HUES64 (cell line): ENCODE measurements at regions not wholly inside any gene's neighbourhood (a gene's known extent, or its start where the extent isn't known, plus 50 kb on each side); places are given as distances from the start of the nearest gene placed in this dataset.

Experiments used
- H3K27ac ChIP-seq: 2 replicates; pipeline ENCODE4 v1.7.0; 2013; ENCODE audit warnings: low read depth, low read length, inconsistent platforms
- H3K27me3 ChIP-seq: 2 replicates; pipeline ENCODE4 v1.6.1; 2013; ENCODE audit warnings: mild to moderate bottlenecking, low read length; ENCODE audit not compliant: insufficient read depth
- H3K36me3 ChIP-seq: 2 replicates; pipeline ENCODE4 v1.6.1; 2013; ENCODE audit warnings: mild to moderate bottlenecking, low read length; ENCODE audit not compliant: insufficient read depth
- H3K4me1 ChIP-seq: 2 replicates; pipeline ENCODE4 v1.6.1; 2013; ENCODE audit warnings: mild to moderate bottlenecking, low read length, moderate library complexity; ENCODE audit not compliant: insufficient read depth
- H3K4me3 ChIP-seq: 2 replicates; pipeline ENCODE4 v1.5.1; 2013; ENCODE audit warnings: mild to moderate bottlenecking, low read length, moderate library complexity
- H3K9ac ChIP-seq: 2 replicates; pipeline ENCODE4 v1.6.1; 2013; ENCODE audit warnings: mild to moderate bottlenecking, low read depth, low read length
- H3K9me3 ChIP-seq: 2 replicates; pipeline ENCODE4 v1.6.1; 2013; ENCODE audit warnings: low read depth, low read length; ENCODE audit not compliant: insufficient read depth
- WGBS: fragments of 150-250, 120-280 bp; methylation state at CpG from one replicate; pipeline ENCODE4 v1.1.7; 2013; ENCODE audit warnings: missing lambda C conversion rate; 5-methylcytosine and 5-hydroxymethylcytosine counted together

- no peaks in the 10 kb centered on the region for H3K9me3 ChIP-seq
- WGBS: 94% methylated on average over 3 of the region's 3 CpGs
- H3K9ac ChIP-seq: no peak overlapping the region
- no peak overlapping the region for H3K4me3 ChIP-seq
- H3K36me3 ChIP-seq: no peaks in the 10 kb centered on the region
- H3K27me3 ChIP-seq: no peaks in the 10 kb centered on the region
- peaks cover 47% of the 10 kb centered on the region for H3K4me1 ChIP-seq
- peak overlapping the region; percentile 94; the same call in 1 of the 2 replicates for H3K27ac ChIP-seq
Observed at GRCh38 chr2:138274421-138275291, 226.9 kb upstream of the SPOPL start.

DNA sequence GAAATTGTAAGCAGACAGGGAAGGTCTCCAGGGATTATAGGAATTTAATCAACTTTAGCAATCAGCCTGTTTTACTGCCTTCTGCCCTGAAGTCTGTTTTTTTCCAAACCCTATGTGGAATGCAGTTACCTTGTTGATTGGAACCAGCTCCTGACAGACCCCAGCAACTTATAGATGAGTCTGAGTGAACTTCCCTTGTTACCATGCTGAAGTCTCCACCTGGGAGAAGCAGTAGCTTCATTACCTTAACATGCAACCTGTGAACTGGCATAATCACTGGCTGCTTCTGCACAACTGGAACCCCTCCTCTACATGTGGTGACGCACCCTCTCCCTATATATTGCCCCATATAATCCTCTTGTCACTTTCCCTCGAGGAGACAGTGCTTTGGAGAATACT lies 226.3 kb upstream of the SPOPL start:
- no peaks in the 10 kb centered on the region for H3K36me3 ChIP-seq
- H3K9ac ChIP-seq: 0 out of 2 replicates have a peak overlapping the region, but pooled peaks have one; percentile 24
- peaks cover 46% of the 10 kb centered on the region for H3K4me1 ChIP-seq
- H3K27ac ChIP-seq: peak overlapping the region; percentile 94; the same call in 1 of the 2 replicates
- H3K9me3 ChIP-seq: no peaks in the 10 kb centered on the region
- H3K27me3 ChIP-seq: no peaks in the 10 kb centered on the region
- no peak overlapping the region for H3K4me3 ChIP-seq
- 77% methylated on average over 2 of the region's 2 CpGs for WGBS

DNA sequence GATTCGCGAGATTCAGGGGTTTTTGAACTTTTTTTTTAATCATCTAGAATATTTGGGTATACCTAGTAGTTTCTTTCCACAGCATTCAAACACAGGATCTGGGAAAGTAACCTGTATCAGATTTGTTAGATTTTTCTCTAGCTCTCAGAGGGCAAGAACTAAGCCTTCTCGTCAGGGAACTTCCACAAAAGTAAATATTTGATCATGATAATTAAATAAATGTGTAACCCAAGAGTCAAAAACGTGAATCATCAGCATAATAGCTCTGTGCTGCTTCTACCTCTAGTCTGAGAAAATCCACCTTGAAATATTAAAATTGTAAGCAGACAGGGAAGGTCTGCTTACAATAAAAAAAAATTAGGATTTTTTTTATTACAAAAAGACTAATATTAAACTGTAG lies 225.7 kb upstream of the SPOPL start:
- no CpG with 5 or more reads among the region's 4 CpGs for WGBS
- H3K4me1 ChIP-seq: peaks cover 45% of the 10 kb centered on the region
- H3K4me3 ChIP-seq: no peak overlapping the region
- no peak overlapping the region; the same call in 1 of the 2 replicates for H3K9ac ChIP-seq
- H3K9me3 ChIP-seq: no peaks in the 10 kb centered on the region
- no peaks in the 10 kb centered on the region for H3K36me3 ChIP-seq
- peak overlapping the region; percentile 94 for H3K27ac ChIP-seq
- H3K27me3 ChIP-seq: no peaks in the 10 kb centered on the region

- Histone ChIP-seq H3K36me3 (no peaks in the 10 kb centered on the region), H3K9ac (peak overlapping the region; percentile 55; the same call in 1 of the 2 replicates), H3K4me3 (peak overlapping the region; percentile 6; the same call in 1 of the 2 replicates), H3K9me3 (no peaks in the 10 kb centered on the region), H3K27me3 (no peaks in the 10 kb centered on the region), H3K27ac (peak overlapping the region; percentile 94), H3K4me1 (peaks cover 40% of the 10 kb centered on the region)
- 20% methylated on average over 1 of the region's 1 CpG for WGBS
Observed at GRCh38 chr2:138276339-138276738, 225.2 kb upstream of the SPOPL start.

GRCh38 chr2:138277062-138277461 lies 224.5 kb upstream of the SPOPL start:
- peak overlapping the region; percentile 10; the same call in 1 of the 2 replicates for H3K4me3 ChIP-seq

GRCh38 chr2:138279871-138280270 lies 221.7 kb upstream of the SPOPL start:
- Histone ChIP-seq H3K27ac (no peak overlapping the region), H3K27me3 (no peaks in the 10 kb centered on the region), H3K9me3 (no peaks in the 10 kb centered on the region), H3K4me1 (peaks cover 38% of the 10 kb centered on the region), H3K36me3 (no peaks in the 10 kb centered on the region), H3K4me3 (no peak overlapping the region), H3K9ac (no peak overlapping the region)

More at GRCh38 chr2:138277062-138277461, 224.5 kb upstream of the SPOPL start:
- Histone ChIP-seq H3K9ac (peak overlapping the region; percentile 55; the same call in 1 of the 2 replicates), H3K36me3 (no peaks in the 10 kb centered on the region), H3K27ac (peak overlapping the region; percentile 94), H3K27me3 (no peaks in the 10 kb centered on the region), H3K9me3 (no peaks in the 10 kb centered on the region), H3K4me1 (peaks cover 39% of the 10 kb centered on the region)

DNA sequence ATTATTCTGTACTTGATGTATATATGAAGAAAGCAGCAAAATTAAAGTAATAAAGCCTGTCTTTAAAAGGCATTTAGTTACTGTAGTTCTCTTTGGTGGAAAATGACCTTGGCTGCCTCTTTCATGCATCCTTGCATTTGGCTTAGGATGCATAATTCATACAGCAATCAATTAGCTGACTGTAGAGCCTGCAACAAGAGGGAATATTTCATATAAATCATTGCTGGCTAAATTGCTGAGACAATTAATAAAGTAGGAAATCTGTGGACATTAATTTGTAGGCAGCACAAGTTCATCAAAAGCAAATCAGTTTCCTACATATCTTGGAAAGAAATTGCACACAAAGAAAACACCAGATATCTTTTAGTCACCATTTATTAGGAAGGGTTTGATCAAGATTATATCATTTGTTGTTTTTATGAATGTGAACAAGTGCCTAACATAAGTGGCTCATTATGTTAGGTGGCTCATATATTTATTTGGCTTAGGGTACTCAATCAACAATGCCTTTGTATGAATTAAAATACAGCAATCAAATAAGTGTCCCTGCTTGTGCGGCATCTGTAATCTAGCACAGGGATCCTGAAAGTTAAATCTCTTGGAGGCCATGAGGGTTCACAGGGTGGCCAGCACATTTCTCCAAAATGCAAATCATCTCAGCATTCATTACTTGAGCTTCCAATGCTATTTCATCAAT lies 220.4 kb upstream of the SPOPL start:
- H3K27ac ChIP-seq: no peak overlapping the region
- H3K9ac ChIP-seq: no peak overlapping the region
- H3K4me3 ChIP-seq: no peak overlapping the region
- no peaks in the 10 kb centered on the region for H3K36me3 ChIP-seq
- peaks cover 2% of the 10 kb centered on the region; the same call in 1 of the 2 replicates for H3K9me3 ChIP-seq
- H3K27me3 ChIP-seq: no peaks in the 10 kb centered on the region
- 98% methylated on average over 1 of the region's 1 CpG for WGBS
- peaks cover 25% of the 10 kb centered on the region for H3K4me1 ChIP-seq

DNA sequence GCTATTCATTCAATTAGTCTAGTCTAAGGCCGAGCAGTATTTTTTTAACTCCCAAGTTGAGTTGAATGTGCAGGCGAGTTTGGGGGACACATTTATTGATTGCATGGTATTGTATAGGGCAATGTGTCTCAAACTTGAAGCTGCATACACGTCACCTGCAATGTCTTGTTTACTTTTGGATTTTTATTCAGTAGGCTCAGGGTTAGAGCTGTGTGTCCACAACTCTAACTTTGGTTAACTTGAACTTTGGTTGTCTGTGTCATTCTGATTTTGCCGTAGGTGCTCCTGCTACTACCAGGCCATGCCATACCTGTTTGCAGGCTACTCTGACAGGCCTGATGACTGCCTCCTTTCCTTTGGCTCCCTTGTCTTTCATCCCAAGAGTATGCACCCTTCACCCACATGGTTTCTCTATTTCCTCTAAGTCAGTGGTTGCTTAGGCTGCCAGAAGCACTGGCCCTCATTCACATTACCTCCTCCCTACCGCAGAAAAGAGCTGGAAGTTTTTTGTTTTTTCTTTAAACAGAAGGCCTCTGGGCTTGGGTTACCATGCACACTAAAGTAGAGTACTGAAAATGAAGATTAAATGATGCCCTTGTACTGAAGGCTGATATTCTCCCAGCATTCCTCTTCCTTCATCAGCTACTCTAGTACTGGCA lies 219.4 kb upstream of the SPOPL start:
- WGBS: 93% methylated on average over 5 of the region's 5 CpGs
- Histone ChIP-seq H3K27ac (no peak overlapping the region), H3K4me3 (no peak overlapping the region), H3K9me3 (peaks cover 2% of the 10 kb centered on the region; the same call in 1 of the 2 replicates), H3K36me3 (no peaks in the 10 kb centered on the region), H3K9ac (no peak overlapping the region), H3K27me3 (no peaks in the 10 kb centered on the region), H3K4me1 (peaks cover 15% of the 10 kb centered on the region)

DNA sequence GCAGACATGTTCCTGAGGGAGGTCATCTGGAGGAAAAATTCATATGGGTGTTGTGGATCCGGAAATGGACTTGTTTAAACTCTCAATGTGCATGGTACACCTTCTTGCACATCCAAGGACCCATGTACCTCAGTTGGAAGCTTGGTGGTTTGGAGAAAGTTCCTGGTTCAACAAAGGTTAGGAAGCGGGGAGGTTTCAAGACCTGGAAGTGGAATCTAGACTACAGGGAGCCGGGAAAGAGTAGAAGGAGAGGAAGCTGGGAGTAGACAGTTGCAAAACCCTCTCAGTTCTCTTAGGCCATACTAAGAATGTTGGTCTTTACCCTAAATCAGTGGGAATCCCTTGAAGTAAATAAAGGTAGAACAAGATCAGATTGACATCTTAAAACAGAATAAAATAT lies 209.8 kb upstream of the SPOPL start:
- H3K27ac ChIP-seq: no peak overlapping the region
- WGBS: 90% methylated on average over 3 of the region's 3 CpGs
- H3K27me3 ChIP-seq: no peaks in the 10 kb centered on the region
- no peaks in the 10 kb centered on the region for H3K9me3 ChIP-seq
- H3K4me1 ChIP-seq: no peaks in the 10 kb centered on the region
- H3K4me3 ChIP-seq: no peak overlapping the region
- no peaks in the 10 kb centered on the region for H3K36me3 ChIP-seq
- H3K9ac ChIP-seq: no peak overlapping the region

DNA sequence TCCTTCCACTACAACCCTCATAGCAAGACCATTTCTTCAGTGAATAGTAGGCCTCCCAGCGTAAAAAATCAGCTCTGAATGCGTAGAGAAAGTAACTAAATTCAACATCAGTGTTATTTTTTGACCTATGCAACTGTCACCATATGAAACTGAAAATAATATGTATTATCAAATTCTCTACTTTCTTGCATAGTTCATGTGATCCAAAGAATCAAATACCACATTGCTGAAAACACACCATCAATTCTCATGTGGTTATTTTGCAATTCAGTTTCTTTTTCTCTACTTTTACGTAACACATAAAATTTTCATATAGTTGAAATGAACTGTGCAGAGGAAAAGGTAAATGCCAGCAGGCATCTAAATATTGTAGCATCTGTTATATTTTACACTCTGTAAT lies 208.5 kb upstream of the SPOPL start:
- H3K4me3 ChIP-seq: no peak overlapping the region
- H3K9ac ChIP-seq: no peak overlapping the region
- H3K27ac ChIP-seq: no peak overlapping the region
- H3K27me3 ChIP-seq: no peaks in the 10 kb centered on the region
- no peaks in the 10 kb centered on the region for H3K4me1 ChIP-seq
- no peaks in the 10 kb centered on the region for H3K36me3 ChIP-seq
- no peaks in the 10 kb centered on the region for H3K9me3 ChIP-seq
- WGBS: 94% methylated on average over 2 of the region's 3 CpGs

- no peaks in the 10 kb centered on the region for H3K9me3 ChIP-seq
- H3K36me3 ChIP-seq: no peaks in the 10 kb centered on the region
- no peaks in the 10 kb centered on the region for H3K27me3 ChIP-seq
- no peak overlapping the region for H3K4me3 ChIP-seq
- H3K9ac ChIP-seq: no peak overlapping the region
- H3K4me1 ChIP-seq: no peaks in the 10 kb centered on the region
- no peak overlapping the region for H3K27ac ChIP-seq
Observed at GRCh38 chr2:138293549-138293948, 208.0 kb upstream of the SPOPL start.
